ENCODE measurements at regions not wholly inside any gene's neighbourhood (a gene's known extent, or its start where the extent isn't known, plus 50 kb on each side); places are given as distances from the start of the nearest gene placed in this dataset.

DNA sequence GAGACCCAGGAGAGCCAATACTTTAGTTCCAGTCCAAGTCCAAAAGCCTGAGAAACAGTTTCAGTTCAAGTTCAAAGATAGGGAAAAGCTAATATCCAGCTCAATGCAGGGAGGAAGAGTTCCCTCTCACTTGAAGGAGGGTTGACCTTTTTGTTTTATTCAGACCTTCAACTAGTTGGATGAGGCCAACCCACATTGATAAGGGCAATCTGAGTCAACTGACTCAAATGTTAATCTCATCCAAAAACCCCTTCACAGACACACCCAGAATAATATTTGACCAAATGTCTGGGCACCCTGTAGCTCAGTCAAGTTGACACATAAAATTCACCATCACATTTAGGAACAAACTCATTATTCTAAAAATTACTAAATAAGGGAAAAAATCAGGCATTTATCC, 246.8 kb downstream of the METTL4 start (continued):
- TF ChIP-seq, protein P1, sequence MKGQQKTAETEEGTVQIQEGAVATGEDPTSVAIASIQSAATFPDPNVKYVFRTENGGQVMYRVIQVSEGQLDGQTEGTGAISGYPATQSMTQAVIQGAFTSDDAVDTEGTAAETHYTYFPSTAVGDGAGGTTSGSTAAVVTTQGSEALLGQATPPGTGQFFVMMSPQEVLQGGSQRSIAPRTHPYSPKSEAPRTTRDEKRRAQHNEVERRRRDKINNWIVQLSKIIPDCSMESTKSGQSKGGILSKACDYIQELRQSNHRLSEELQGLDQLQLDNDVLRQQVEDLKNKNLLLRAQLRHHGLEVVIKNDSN (CRISPR knock-in tag; IDR thresholded peaks at IDR 0.05) = no peak
- TF ChIP-seq GABPB1 (CRISPR knock-in tag; IDR thresholded peaks at IDR 0.05) (no peak), ZNF121 (CRISPR knock-in tag; IDR thresholded peaks at IDR 0.05) (no peak), NFE2L1 (CRISPR knock-in tag; IDR thresholded peaks at IDR 0.05) (no peak), ZMAT4 (CRISPR knock-in tag; IDR thresholded peaks at IDR 0.05) (no peak), NR3C1 (CRISPR knock-in tag; conservative IDR thresholded peaks at IDR 0.05; ENCODE audit: low read depth) (no peak), ESRRA (CRISPR knock-in tag; IDR thresholded peaks at IDR 0.05; ENCODE audit: borderline replicate concordance) (no peak), ATF3 (CRISPR knock-in tag; conservative IDR thresholded peaks at IDR 0.05) (no peak)
- TF ChIP-seq, protein P2, sequence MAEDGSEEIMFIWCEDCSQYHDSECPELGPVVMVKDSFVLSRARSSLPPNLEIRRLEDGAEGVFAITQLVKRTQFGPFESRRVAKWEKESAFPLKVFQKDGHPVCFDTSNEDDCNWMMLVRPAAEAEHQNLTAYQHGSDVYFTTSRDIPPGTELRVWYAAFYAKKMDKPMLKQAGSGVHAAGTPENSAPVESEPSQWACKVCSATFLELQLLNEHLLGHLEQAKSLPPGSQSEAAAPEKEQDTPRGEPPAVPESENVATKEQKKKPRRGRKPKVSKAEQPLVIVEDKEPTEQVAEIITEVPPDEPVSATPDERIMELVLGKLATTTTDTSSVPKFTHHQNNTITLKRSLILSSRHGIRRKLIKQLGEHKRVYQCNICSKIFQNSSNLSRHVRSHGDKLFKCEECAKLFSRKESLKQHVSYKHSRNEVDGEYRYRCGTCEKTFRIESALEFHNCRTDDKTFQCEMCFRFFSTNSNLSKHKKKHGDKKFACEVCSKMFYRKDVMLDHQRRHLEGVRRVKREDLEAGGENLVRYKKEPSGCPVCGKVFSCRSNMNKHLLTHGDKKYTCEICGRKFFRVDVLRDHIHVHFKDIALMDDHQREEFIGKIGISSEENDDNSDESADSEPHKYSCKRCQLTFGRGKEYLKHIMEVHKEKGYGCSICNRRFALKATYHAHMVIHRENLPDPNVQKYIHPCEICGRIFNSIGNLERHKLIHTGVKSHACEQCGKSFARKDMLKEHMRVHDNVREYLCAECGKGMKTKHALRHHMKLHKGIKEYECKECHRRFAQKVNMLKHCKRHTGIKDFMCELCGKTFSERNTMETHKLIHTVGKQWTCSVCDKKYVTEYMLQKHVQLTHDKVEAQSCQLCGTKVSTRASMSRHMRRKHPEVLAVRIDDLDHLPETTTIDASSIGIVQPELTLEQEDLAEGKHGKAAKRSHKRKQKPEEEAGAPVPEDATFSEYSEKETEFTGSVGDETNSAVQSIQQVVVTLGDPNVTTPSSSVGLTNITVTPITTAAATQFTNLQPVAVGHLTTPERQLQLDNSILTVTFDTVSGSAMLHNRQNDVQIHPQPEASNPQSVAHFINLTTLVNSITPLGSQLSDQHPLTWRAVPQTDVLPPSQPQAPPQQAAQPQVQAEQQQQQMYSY (CRISPR knock-in tag; IDR thresholded peaks at IDR 0.05) = no peak

- Mint-ChIP-seq H3K36me3 (no peaks in the 10 kb centered on the region), H3K4me1 (peaks cover 4% of the 10 kb centered on the region; the same call in 1 of the 2 replicates), H3K9me3 (peaks cover 12% of the 10 kb centered on the region; the same call in 1 of the 2 replicates), H3K27ac (no peak overlapping the region), H3K27me3 (ENCODE audit: low read depth) (no peaks in the 10 kb centered on the region), H3K4me3 (no peak overlapping the region)
- ChIA-PET CTCF (interaction anchor here (0.7 kb wide), 1 partner anchor 217 kb away, joined by 3 read pairs; no protein-coding TSS in a partner anchor), POLR2A (no interaction called here)
- TF ChIP-seq ZNF671 (CRISPR knock-in tag; IDR thresholded peaks at IDR 0.05) (no peak), ZNF317 (CRISPR knock-in tag; IDR thresholded peaks at IDR 0.05; ENCODE audit: borderline replicate concordance, low read depth) (no peak), GRHL2 (CRISPR knock-in tag; IDR thresholded peaks at IDR 0.05; ENCODE audit: insufficient replicate concordance, severe bottlenecking) (no peak), ZNF121 (CRISPR knock-in tag; IDR thresholded peaks at IDR 0.05) (no peak), NR3C1 (CRISPR knock-in tag; conservative IDR thresholded peaks at IDR 0.05; ENCODE audit: low read depth) (no peak), ZBTB21 (CRISPR knock-in tag; IDR thresholded peaks at IDR 0.05; ENCODE audit: borderline replicate concordance) (no peak), FOXP1 (CRISPR knock-in tag; IDR thresholded peaks at IDR 0.05; ENCODE audit: borderline replicate concordance) (no peak), TCF7 (CRISPR knock-in tag; IDR thresholded peaks at IDR 0.05; ENCODE audit: low read depth) (no peak), CTCF (IDR thresholded peaks at IDR 0.05) (no peak), NR2C2 (CRISPR knock-in tag; IDR thresholded peaks at IDR 0.05) (no peak), E2F5 (CRISPR knock-in tag; IDR thresholded peaks at IDR 0.05) (no peak), HMGA2 (CRISPR knock-in tag; IDR thresholded peaks at IDR 0.05) (no peak), NR1H2 (CRISPR knock-in tag; IDR thresholded peaks at IDR 0.05) (no peak), NFYB (CRISPR knock-in tag; conservative IDR thresholded peaks at IDR 0.05; ENCODE audit: low read depth) (no peak)
- TF ChIP-seq, protein P1 (CRISPR knock-in tag; IDR thresholded peaks at IDR 0.05) = no peak
- ATAC-seq = no peak
- no peak for DNase-seq (ENCODE audit: low spot score)
Observed at GRCh38 chr18:2325308-2325849, 245.9 kb downstream of the METTL4 start.

Data from WTC11 (cell line).